ENCODE measurements at regions not wholly inside any gene's neighbourhood (a gene's known extent, or its start where the extent isn't known, plus 50 kb on each side); places are given as distances from the start of the nearest gene placed in this dataset.

DNA sequence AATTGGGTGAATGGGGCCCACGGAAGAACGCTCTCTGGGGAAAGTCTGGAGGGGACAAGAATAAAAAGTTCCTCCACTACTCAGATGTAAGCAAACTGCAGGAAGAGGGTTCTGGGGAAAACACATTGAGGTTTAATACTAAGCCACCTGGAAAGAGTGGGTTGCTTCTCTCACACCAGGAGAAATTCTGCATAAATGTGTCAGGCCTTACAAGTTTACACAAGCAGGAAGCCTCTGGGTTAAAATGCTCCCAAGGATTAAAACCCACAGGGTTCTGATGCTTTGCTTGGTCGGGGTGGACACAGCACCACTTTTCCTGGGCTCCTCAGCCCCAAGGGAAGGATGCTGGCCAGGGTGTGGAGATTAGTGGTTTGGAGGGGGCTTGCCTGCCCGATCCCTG lies 122.1 kb upstream of the SLC22A23 start:
- TF ChIP-seq POLR2A (IDR thresholded peaks at IDR 0.05) (no peak), CTCF (IDR thresholded peaks at IDR 0.05) (no peak)
- intact Hi-C loops (cut with DNase I): no loop called here
- WGBS, 4 donors: 84 to 94% (median 90%) methylated on average over 4 of the region's 4 CpGs
- Histone ChIP-seq H3K9me3 (replicated peaks in 1 of 3) (no peaks in the 10 kb centered on the region), H3K27me3 (no peaks in the 10 kb centered on the region), H3K4me1 (replicated peaks in 1 of 2) (no peaks in the 10 kb centered on the region), H3K36me3 (replicated peaks in 1 of 2) (no peaks in the 10 kb centered on the region), H3K27ac (no peak overlapping the region), H3K4me3 (no peak overlapping the region)
- no peak for DNase-seq

GRCh38 chr6:3577517-3577916 lies 120.7 kb upstream of the SLC22A23 start:
- TF ChIP-seq CTCF (IDR thresholded peaks at IDR 0.05) (no peak), POLR2A (IDR thresholded peaks at IDR 0.05) (no peak)
- WGBS, 4 donors: 51 to 70% (median 61%) methylated on average over 5 to 7 of the region's 7 CpGs
- intact Hi-C loops (cut with DNase I): no loop called here

DNA sequence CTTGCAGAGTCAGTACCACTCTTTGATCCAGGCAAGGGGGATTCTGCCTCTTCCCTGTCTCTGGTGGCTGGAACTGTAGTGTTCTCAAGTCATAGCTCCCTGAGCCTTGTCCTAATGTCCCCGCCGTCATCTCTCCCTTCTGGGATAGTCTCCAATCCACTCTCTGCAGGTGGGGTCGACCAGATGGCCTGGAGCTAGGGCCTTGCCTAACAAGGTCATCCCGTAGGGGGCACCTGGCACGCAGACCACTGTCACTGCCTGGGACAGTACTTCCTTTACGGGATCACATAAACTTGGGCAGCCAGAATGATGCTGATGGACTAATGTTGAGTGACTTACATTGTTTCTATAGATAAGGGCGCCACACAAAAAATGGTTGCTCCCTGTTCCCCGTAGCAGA lies 118.9 kb upstream of the SLC22A23 start:
- no peak for DNase-seq
- intact Hi-C loops (cut with DNase I): no loop called here
- no peak overlapping the region for H3K27ac ChIP-seq
- H3K4me3 ChIP-seq: no peak overlapping the region
- no peaks in the 10 kb centered on the region for H3K4me1 ChIP-seq (replicated peaks in 1 of 2)
- no peaks in the 10 kb centered on the region for H3K9me3 ChIP-seq (replicated peaks in 1 of 3)
- no peaks in the 10 kb centered on the region for H3K36me3 ChIP-seq (replicated peaks in 1 of 2)
- WGBS, 4 donors: 83 to 87% (median 85%) methylated on average over 7 to 8 of the region's 8 CpGs
- no peaks in the 10 kb centered on the region for H3K27me3 ChIP-seq
- TF ChIP-seq CTCF (IDR thresholded peaks at IDR 0.05) (no peak), POLR2A (IDR thresholded peaks at IDR 0.05) (no peak)

More at GRCh38 chr6:3577517-3577916, 120.7 kb upstream of the SLC22A23 start:
- H3K27me3 ChIP-seq: no peaks in the 10 kb centered on the region
- no peak overlapping the region for H3K4me3 ChIP-seq
- H3K36me3 ChIP-seq (replicated peaks in 1 of 2): no peaks in the 10 kb centered on the region
- no peaks in the 10 kb centered on the region for H3K9me3 ChIP-seq (replicated peaks in 1 of 3)
- DNase-seq: no peak
- no peaks in the 10 kb centered on the region for H3K4me1 ChIP-seq (replicated peaks in 1 of 2)
- no peak overlapping the region for H3K27ac ChIP-seq

DNA sequence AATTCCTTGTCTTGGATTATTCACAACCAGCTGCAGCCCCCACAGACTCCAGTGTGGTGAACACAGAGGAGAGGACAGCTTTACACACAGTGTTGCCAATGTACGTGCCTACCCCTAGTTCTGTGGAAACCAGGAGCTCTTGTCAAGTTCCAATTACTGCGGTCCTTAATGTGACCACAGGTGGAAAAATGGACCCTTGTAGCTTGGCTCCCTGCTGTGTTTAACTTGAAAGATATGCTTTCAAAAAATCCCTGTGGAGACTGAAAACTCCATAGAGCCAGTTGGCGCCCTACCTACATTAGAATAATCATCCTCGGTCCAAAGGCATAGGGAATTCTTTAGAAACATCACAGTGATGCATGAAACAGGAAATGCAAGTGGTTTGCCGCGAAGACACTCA lies 118.3 kb upstream of the SLC22A23 start:
- intact Hi-C loops (cut with DNase I): no loop called here
- Histone ChIP-seq H3K9me3 (replicated peaks in 1 of 3) (no peaks in the 10 kb centered on the region), H3K4me3 (no peak overlapping the region), H3K27me3 (no peaks in the 10 kb centered on the region), H3K36me3 (replicated peaks in 1 of 2) (no peaks in the 10 kb centered on the region), H3K27ac (no peak overlapping the region), H3K4me1 (replicated peaks in 1 of 2) (no peaks in the 10 kb centered on the region)
- 82 to 88% (median 86%) methylated on average over 6 of the region's 6 CpGs for WGBS, 4 donors
- no peak for DNase-seq
- no peak for TF ChIP-seq POLR2A (IDR thresholded peaks at IDR 0.05)
- TF ChIP-seq CTCF (IDR thresholded peaks at IDR 0.05): no peak
